HFF-Myc (cell line): ENCODE measurements at regions not wholly inside any gene's neighbourhood (a gene's known extent, or its start where the extent isn't known, plus 50 kb on each side); places are given as distances from the start of the nearest gene placed in this dataset.

ENCODE experiments used
- DNase-seq: peaks from one replicate; pipeline ENCODE4 v3.0.0-alpha.2; 2011; ENCODE audit warnings: low read depth; ENCODE audit errors: extremely low read depth
- H3K4me3 ChIP-seq: replicated peaks from 2 replicates; pipeline ENCODE4 v1.5.1; 2011; ENCODE audit warnings: low read depth, mild to moderate bottlenecking, control low read depth, low read length
- CTCF ChIP-seq: IDR thresholded peaks from 2 replicates; pipeline ENCODE4 v1.5.1; 2012; ENCODE audit warnings: mild to moderate bottlenecking, low read depth, low read length, control low read depth; ENCODE audit errors: missing control alignments

- no peak for TF ChIP-seq CTCF
- DNase-seq = no peak
- H3K4me3 ChIP-seq = no peak overlapping the region
These were observed 1554.1 kb downstream of the PLA2G4A start for GRCh38 chr1:188382851-188383250.

GRCh38 chr1:188386161-188386560 lies 1557.4 kb downstream of the PLA2G4A start:
- H3K4me3 ChIP-seq = no peak overlapping the region
- DNase-seq = no peak
- no peak for TF ChIP-seq CTCF

GRCh38 chr1:188386666-188387065 lies 1557.9 kb downstream of the PLA2G4A start:
- DNase-seq = no peak
- H3K4me3 ChIP-seq = no peak overlapping the region
- TF ChIP-seq CTCF = no peak

GRCh38 chr1:188394677-188395076 lies 1565.9 kb downstream of the PLA2G4A start:
- no peak for TF ChIP-seq CTCF
- no peak for DNase-seq
- no peak overlapping the region for H3K4me3 ChIP-seq

- no peak overlapping the region for H3K4me3 ChIP-seq
- no peak for DNase-seq
- no peak for TF ChIP-seq CTCF
These were observed 1568.8 kb downstream of the PLA2G4A start for GRCh38 chr1:188397521-188397920.

GRCh38 chr1:188402986-188403385 lies 1574.2 kb downstream of the PLA2G4A start:
- DNase-seq = no peak
- TF ChIP-seq CTCF = no peak

GRCh38 chr1:188406636-188407035 lies 1577.9 kb downstream of the PLA2G4A start:
- no peak overlapping the region for H3K4me3 ChIP-seq
- no peak for TF ChIP-seq CTCF
- DNase-seq = no peak

More at GRCh38 chr1:188402986-188403385, 1574.2 kb downstream of the PLA2G4A start:
- no peak overlapping the region for H3K4me3 ChIP-seq
